Heart right ventricle (tissue), 16 donors: ENCODE measurements at regions not wholly inside any gene's neighbourhood (a gene's known extent, or its start where the extent isn't known, plus 50 kb on each side); places are given as distances from the start of the nearest gene placed in this dataset.

ENCODE experiments used
- ATAC-seq, 8 donors: fragments of 200-7000 bp; cut with Tn5 transposase; one replicate each; pipeline ENCODE4 v1.9.1; 2020; ENCODE audit warnings: mild to moderate bottlenecking in 8 of 8, moderate library complexity in 8 of 8, moderate number of reproducible peaks in 1 of 8
- DNase-seq, 2 donors: peaks; one replicate each; pipeline ENCODE4 v3.0.0-alpha.2; 2020
- H3K27ac ChIP-seq, 10 donors: fragments of 200-600 bp; sonication (generic) in 2 of 10; one replicate each; pipeline versions ENCODE4 v1.5.0 to v1.8.0; 2020 to 2022; ENCODE audit warnings: mild to moderate bottlenecking in 3 of 10
- H3K27me3 ChIP-seq, 7 donors: fragments of 200-600 bp; one replicate each; pipeline ENCODE4 v1.8.0; 2021 to 2022; ENCODE audit warnings: mild to moderate bottlenecking in 2 of 7
- H3K36me3 ChIP-seq, 9 donors: fragments of 200-600 bp; sonication (generic) in 1 of 9; one replicate each; pipeline versions ENCODE4 v1.5.0 to v1.8.0; 2020 to 2022; ENCODE audit warnings: mild to moderate bottlenecking in 2 of 9
- H3K4me1 ChIP-seq, 9 donors: fragments of 200-600 bp; sonication (generic) in 1 of 9; one replicate each; pipeline versions ENCODE4 v1.5.0 to v1.8.0; 2020 to 2022; ENCODE audit warnings: mild to moderate bottlenecking in 4 of 9
- H3K4me3 ChIP-seq, 10 donors: fragments of 200-600 bp; sonication (generic) in 2 of 10; one replicate each; pipeline versions ENCODE4 v1.5.0 to v1.8.0; 2020 to 2022; ENCODE audit warnings: mild to moderate bottlenecking in 7 of 10, moderate library complexity in 2 of 10
- H3K9me3 ChIP-seq, 11 donors: fragments of 200-600 bp in 10 of 11; sonication (generic) in 2 of 11; one replicate each; pipeline versions ENCODE4 v1.5.0 to v1.8.0; 2013 to 2022; ENCODE audit warnings: mild to moderate bottlenecking in 2 of 11, control low read depth in 1 of 11, moderate library complexity in 1 of 11
- CTCF ChIP-seq, 9 donors: fragments of 200-600 bp; sonication (generic) in 2 of 9; IDR thresholded peaks; one replicate each; pipeline versions ENCODE4 v1.5.0 to v1.8.0; 2021 to 2022; ENCODE audit warnings: antibody characterized with exemption in 9 of 9, mild to moderate bottlenecking in 5 of 9, moderate library complexity in 1 of 9
- WGBS, 2 donors: extraction: QIAGEN DNeasy Blood & Tissue Kit; methylation state at CpG; one replicate each; pipeline ENCODE4 v1.1.7; 2013; ENCODE audit warnings: inconsistent platforms in 1 of 2; 5-methylcytosine and 5-hydroxymethylcytosine counted together
- intact Hi-C, 10 donors: fragments of 100-400 bp; cut with DNase I; formaldehyde crosslinking; loops; one replicate each; pipeline versions ENCODE4 v1.11.1 to v1.14.2; 2022
- donor health status: Arrhythmogenic right ventricular cardiomyopathy.
- donor health status: ischemic (EF 13 %, LVEDD 7.1; RV severe dilation, severe dysfunction).
- donor health status: healthy with polysubstance abuse.
- donor health status: DM: no; HTN: yes; CAD: no.
- donor health status: DM: no; HTN: no; CAD: no.
- donor health status: ischemic (EF 25% LVEDD 6.9; RV normal size, moderate dysfunction).
- donor health status: ischemic (EF 25% LVEDD 5.7; RV mildly dilated, moderate dysfunction).
- donor health status: healthy.
- donor health status: DM: yes; HTN: yes; CAD: no.
- donor health status: Ischemic cardiomyopathy.
- donor health status: ischemic (EF 35%, LVEDD 5.7; RV mildly dilated, moderate dysfunction).
- donor health status: nonischemic (EF 11% LVEDD 7.7; RV severe dilation, severe dysfunction).
- donor health status: DM: yes; HTN: yes; CAD: no.
- donor health status: PGD.
- donor health status: ischemic (EF 29% LVEDD 5.4; RV normal size, mild dysfunction).
- donor health status: nonischemic (EF 23%, LVEDD 6.1; RV moderate dilation, normal function).

- ATAC-seq, result no peak
- intact Hi-C loops, result loop anchor here in 1 of 10 donors (10.0 kb wide), 1 partner anchor 63 kb away; no protein-coding TSS in a partner anchor
- no peak for DNase-seq
- 70 to 80% methylated on average over 7 of the region's 7 CpGs for WGBS, 2 donors
- Histone ChIP-seq H3K9me3 (no peaks in the 10 kb centered on the region), H3K4me3 (no peak overlapping the region), H3K4me1 (no peaks in the 10 kb centered on the region), H3K27ac (no peak overlapping the region), H3K36me3 (no peaks in the 10 kb centered on the region), H3K27me3 (peaks cover 0 to 3% (median 0%) of the 10 kb centered on the region in 7 donors)
- no peak for TF ChIP-seq CTCF (IDR thresholded peaks at IDR 0.05)
Observed at GRCh38 chr16:51067352-51067751, 83.7 kb downstream of the SALL1 start.

- Histone ChIP-seq H3K27ac (no peak overlapping the region), H3K4me1 (no peaks in the 10 kb centered on the region), H3K9me3 (no peaks in the 10 kb centered on the region), H3K27me3 (peaks cover 0 to 18% (median 0%) of the 10 kb centered on the region in 7 donors), H3K36me3 (no peaks in the 10 kb centered on the region), H3K4me3 (no peak overlapping the region)
- intact Hi-C loops, result loop anchor here in 1 of 10 donors (10.0 kb wide), 1 partner anchor 57 kb away; no protein-coding TSS in a partner anchor
- ATAC-seq (no peak), DNase-seq (no peak)
- 59 to 62% methylated on average over 5 of the region's 5 CpGs for WGBS, 2 donors
- no peak for TF ChIP-seq CTCF (IDR thresholded peaks at IDR 0.05)
Observed at GRCh38 chr16:51062039-51062438, 89.0 kb downstream of the SALL1 start.

- no peak for ATAC-seq
- 83 to 93% methylated on average over 2 of the region's 2 CpGs for WGBS, 2 donors
- no peaks in the 10 kb centered on the region for H3K4me1 ChIP-seq
- H3K27me3 ChIP-seq, result peaks cover 0 to 25% (median 5%) of the 10 kb centered on the region in 7 donors
- TF ChIP-seq CTCF (IDR thresholded peaks at IDR 0.05), result no peak
- no peak overlapping the region for H3K4me3 ChIP-seq
- no peaks in the 10 kb centered on the region for H3K36me3 ChIP-seq
- H3K9me3 ChIP-seq, result no peaks in the 10 kb centered on the region
- DNase-seq, result no peak
- H3K27ac ChIP-seq, result no peak overlapping the region
- intact Hi-C loops, result loop anchor here in 1 of 10 donors (10.0 kb wide), 1 partner anchor 57 kb away; no protein-coding TSS in a partner anchor
Observed at GRCh38 chr16:51061328-51061727, 89.7 kb downstream of the SALL1 start.

GRCh38 chr16:51057969-51058337 is 93.1 kb downstream of the SALL1 start:
- no peaks in the 10 kb centered on the region for H3K36me3 ChIP-seq
- intact Hi-C loops, result no loop called here
- no peak overlapping the region for H3K4me3 ChIP-seq
- ATAC-seq, result no peak
- no peak overlapping the region for H3K27ac ChIP-seq
- no peak for TF ChIP-seq CTCF (IDR thresholded peaks at IDR 0.05)
- H3K4me1 ChIP-seq, result no peaks in the 10 kb centered on the region
- no peak for DNase-seq
- no peaks in the 10 kb centered on the region for H3K9me3 ChIP-seq
- H3K27me3 ChIP-seq, result peaks cover 0 to 46% (median 19%) of the 10 kb centered on the region in 7 donors
- WGBS, 2 donors, result 62 to 66% methylated on average over 2 of the region's 2 CpGs
